Ascending aorta (tissue), 2 donors: ENCODE measurements at regions not wholly inside any gene's neighbourhood (a gene's known extent, or its start where the extent isn't known, plus 50 kb on each side); places are given as distances from the start of the nearest gene placed in this dataset.

Experiments used
- DNase-seq, 2 donors: peaks; one replicate each; pipeline ENCODE4 v3.0.0-alpha.2; 2019; ENCODE audit warnings: low spot score in 2 of 2
- H3K27ac ChIP-seq, 2 donors: fragments of 200-600 bp; sonication (generic); one replicate each; pipeline ENCODE4 v1.5.1; 2016 to 2017; ENCODE audit warnings: mild to moderate bottlenecking in 1 of 2
- H3K27me3 ChIP-seq: fragments of 200-600 bp; sonication (generic); one replicate; pipeline ENCODE4 v1.5.1; 2017
- H3K36me3 ChIP-seq, 2 donors: fragments of 200-600 bp; sonication (generic); one replicate each; pipeline ENCODE4 v1.5.1; 2016
- H3K4me1 ChIP-seq, 2 donors: fragments of 200-600 bp; sonication (generic); one replicate each; pipeline ENCODE4 v1.5.1; 2016 to 2017; ENCODE audit warnings: mild to moderate bottlenecking in 1 of 2
- H3K4me3 ChIP-seq, 2 donors: fragments of 200-600 bp; sonication (generic); one replicate each; pipeline ENCODE4 v1.5.1; 2016 to 2017; ENCODE audit warnings: mild to moderate bottlenecking in 1 of 2
- H3K9me3 ChIP-seq, 2 donors: fragments of 200-600 bp; sonication (generic); one replicate each; pipeline ENCODE4 v1.5.1; 2016
- intact Hi-C: fragments of 100-400 bp; cut with DNase I; formaldehyde crosslinking; loops from one replicate; pipeline ENCODE4 v1.15.1; 2023
- TF ChIP-seq, protein P1 (sequence below), 3 experiments: fragments of 200-600 bp in 2 of 3; fragments of 450-650 bp in 1 of 3; sonication (generic) in 2 of 3; IDR thresholded peaks; one replicate each; pipeline ENCODE4 v1.5.1; 2016 to 2019; ENCODE audit warnings: antibody characterized with exemption in 3 of 3, mild to moderate bottlenecking in 1 of 3, moderate library complexity in 1 of 3

DNA sequence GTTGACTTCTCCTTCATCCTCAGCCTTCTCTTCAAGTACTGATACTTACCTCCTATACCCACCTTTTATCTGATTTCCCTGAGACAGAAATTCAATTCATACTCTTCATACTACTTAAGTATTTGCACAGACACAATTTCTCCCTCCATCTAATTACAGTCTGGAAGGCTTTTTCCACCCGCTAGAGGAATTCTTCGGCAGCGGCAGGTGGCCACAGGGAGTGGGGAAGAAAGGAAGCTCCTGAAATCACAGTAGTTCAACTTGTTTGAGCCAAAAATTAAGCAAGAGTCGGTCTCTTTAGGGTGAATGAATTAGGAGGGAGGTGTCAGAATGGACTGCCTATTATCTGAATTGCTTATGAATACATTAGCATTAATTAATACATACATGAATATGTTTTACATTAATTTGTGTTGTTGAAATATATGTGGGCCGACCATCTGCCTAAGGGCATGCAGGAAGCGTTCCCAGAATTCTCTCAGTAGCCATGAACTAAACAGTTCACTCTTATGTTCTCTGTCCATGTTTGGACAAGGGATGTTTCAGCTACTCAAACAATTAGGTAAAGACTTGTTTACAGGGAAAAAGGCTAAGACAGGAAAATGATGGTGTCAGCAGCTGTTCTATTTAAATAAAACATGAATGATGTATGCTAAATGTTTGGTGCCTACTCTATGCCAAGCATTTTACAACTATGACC, 101.4 kb upstream of the SMARCA2 start:
- Histone ChIP-seq H3K36me3 (no peaks in the 10 kb centered on the region), H3K27me3 (no peaks in the 10 kb centered on the region), H3K27ac (no peak overlapping the region), H3K9me3 (no peaks in the 10 kb centered on the region), H3K4me1 (no peaks in the 10 kb centered on the region), H3K4me3 (no peak overlapping the region)
- TF ChIP-seq, protein P1, sequence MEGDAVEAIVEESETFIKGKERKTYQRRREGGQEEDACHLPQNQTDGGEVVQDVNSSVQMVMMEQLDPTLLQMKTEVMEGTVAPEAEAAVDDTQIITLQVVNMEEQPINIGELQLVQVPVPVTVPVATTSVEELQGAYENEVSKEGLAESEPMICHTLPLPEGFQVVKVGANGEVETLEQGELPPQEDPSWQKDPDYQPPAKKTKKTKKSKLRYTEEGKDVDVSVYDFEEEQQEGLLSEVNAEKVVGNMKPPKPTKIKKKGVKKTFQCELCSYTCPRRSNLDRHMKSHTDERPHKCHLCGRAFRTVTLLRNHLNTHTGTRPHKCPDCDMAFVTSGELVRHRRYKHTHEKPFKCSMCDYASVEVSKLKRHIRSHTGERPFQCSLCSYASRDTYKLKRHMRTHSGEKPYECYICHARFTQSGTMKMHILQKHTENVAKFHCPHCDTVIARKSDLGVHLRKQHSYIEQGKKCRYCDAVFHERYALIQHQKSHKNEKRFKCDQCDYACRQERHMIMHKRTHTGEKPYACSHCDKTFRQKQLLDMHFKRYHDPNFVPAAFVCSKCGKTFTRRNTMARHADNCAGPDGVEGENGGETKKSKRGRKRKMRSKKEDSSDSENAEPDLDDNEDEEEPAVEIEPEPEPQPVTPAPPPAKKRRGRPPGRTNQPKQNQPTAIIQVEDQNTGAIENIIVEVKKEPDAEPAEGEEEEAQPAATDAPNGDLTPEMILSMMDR (IDR thresholded peaks at IDR 0.05), result no peak
- DNase-seq, result no peak
- intact Hi-C loops, result no loop called here

DNA sequence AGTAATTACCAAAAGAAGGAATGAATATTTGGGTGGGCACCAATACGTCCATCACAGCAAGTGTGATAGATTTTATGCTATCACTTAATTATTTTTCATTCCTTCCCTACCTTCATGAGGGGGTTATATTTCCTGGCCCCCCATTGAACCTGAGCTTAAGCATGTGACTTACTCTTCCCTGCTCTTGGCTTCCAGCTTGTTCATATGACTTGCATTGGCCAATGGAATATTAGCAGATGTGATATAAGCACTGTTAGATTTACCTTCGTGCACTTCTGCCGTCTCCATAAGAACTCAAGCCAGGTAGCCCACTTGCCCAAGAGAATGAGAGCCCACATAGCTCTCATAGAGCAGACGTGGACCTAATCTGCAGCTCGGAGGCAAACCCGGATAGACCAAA, 99.1 kb upstream of the SMARCA2 start:
- intact Hi-C loops, result no loop called here
- H3K27ac ChIP-seq, result no peak overlapping the region
- no peaks in the 10 kb centered on the region for H3K9me3 ChIP-seq
- H3K27me3 ChIP-seq, result no peaks in the 10 kb centered on the region
- no peaks in the 10 kb centered on the region for H3K4me1 ChIP-seq
- TF ChIP-seq, protein P1 (IDR thresholded peaks at IDR 0.05), result no peak
- no peak for DNase-seq
- H3K4me3 ChIP-seq, result peak overlapping the region in 1 of 2 donors; percentile 5
- no peaks in the 10 kb centered on the region for H3K36me3 ChIP-seq

DNA sequence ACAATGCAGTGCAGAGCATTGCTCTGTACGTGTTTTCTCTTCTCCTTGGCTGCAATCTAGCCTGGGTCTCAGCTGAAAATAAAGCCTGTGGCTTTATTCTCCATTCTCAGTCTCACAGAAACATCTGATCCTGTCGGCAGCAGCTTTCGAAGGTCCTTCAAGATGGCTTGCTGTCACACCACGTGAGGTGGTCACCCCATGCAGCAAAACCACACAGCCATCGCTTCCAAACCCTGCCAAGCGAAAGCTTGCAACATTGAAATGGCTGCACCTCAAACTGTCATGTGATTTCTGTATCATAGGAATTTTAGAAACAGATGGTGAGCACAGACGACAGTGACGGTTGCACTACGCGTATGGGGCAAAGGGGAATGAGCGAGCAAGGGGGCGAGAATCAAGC, 98.5 kb upstream of the SMARCA2 start:
- H3K4me3 ChIP-seq, result no peak overlapping the region
- intact Hi-C loops, result no loop called here

DNA sequence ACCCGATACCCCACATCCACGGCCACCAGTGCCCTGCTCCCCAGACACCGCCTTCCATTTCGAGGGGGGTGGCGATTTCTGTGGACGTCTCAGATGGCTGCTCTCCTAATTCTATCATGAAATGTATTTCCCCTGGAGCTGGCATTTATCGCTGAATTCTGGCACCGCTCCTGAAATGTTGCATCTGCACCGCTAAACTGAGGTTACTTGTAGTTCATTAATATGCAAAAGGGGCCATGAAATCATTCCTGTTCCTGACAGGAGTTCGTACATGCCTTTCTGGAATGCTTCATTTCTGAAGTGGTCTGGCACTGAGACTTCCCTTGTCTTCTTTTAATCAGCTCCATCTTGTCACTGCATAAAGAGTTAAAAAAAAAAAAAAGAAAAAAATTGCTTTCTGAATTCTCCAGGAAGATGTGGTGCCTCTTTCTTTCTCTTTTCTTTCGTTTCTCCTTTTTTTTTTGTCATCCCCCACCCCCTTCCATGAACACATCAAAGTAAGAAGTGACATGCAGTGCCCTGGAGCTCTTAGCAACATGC, 97.7 kb upstream of the SMARCA2 start:
- Histone ChIP-seq H3K27me3 (no peaks in the 10 kb centered on the region), H3K27ac (no peak overlapping the region), H3K4me3 (no peak overlapping the region), H3K36me3 (no peaks in the 10 kb centered on the region), H3K9me3 (no peaks in the 10 kb centered on the region), H3K4me1 (no peaks in the 10 kb centered on the region)
- no peak for DNase-seq
- intact Hi-C loops, result no loop called here
- TF ChIP-seq, protein P1 (IDR thresholded peaks at IDR 0.05), result no peak

More for the DNA sequence above, 98.5 kb upstream of the SMARCA2 start:
- no peaks in the 10 kb centered on the region for H3K36me3 ChIP-seq
- H3K4me1 ChIP-seq, result no peaks in the 10 kb centered on the region
- no peak overlapping the region for H3K27ac ChIP-seq
- no peaks in the 10 kb centered on the region for H3K9me3 ChIP-seq
- TF ChIP-seq, protein P1 (IDR thresholded peaks at IDR 0.05), result no peak
- no peak for DNase-seq
- no peaks in the 10 kb centered on the region for H3K27me3 ChIP-seq

DNA sequence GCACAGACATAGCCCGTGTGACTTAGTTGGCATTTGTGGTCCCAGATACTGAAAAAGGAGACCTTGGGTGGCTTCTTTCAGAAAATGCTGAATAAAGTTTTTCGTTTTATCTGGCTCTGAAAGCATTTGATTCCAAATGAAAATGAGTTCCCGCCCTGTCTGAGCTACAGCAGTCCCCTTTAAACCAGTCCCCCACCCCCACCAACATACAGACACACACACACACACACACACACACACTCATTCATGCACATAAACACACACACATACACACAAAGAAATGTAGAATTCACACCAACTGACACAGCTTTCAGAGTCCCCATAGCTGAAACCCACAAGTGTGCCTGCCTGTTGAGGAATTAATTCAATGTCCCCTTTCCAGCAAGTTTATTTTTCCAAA, 97.0 kb upstream of the SMARCA2 start:
- Histone ChIP-seq H3K9me3 (no peaks in the 10 kb centered on the region), H3K27ac (no peak overlapping the region), H3K4me1 (no peaks in the 10 kb centered on the region), H3K36me3 (no peaks in the 10 kb centered on the region), H3K27me3 (no peaks in the 10 kb centered on the region), H3K4me3 (no peak overlapping the region)
- no peak for DNase-seq
- TF ChIP-seq, protein P1 (IDR thresholded peaks at IDR 0.05), result no peak
- intact Hi-C loops, result no loop called here
